ENCODE measurements at regions not wholly inside any gene's neighbourhood (a gene's known extent, or its start where the extent isn't known, plus 50 kb on each side); places are given as distances from the start of the nearest gene placed in this dataset.

DNA sequence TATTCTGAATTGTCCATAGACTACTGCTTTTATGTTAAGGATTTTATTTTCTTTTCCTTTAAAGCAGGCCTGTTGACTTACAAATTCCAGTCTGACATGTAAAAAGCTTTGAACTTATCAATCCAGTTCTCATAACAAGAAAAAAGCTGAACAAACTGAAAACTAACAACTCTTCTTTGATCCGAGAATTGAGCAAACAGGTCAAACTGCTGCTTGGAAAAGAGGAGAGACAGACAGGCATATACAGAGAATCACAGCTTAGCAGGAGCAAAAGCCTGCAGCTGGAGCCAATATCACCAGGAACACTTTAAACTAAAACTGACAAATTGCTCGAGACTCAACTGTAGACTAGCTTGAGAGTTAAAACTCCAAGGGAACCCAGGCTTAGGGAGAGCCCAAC, 85.8 kb downstream of the HINT1 start:
- Mint-ChIP-seq H3K9me3 (no peaks in the 10 kb centered on the region), H3K36me3 (ENCODE audit: low read depth) (no peaks in the 10 kb centered on the region), H3K4me1 (no peaks in the 10 kb centered on the region), H3K4me3 (no peak overlapping the region), H3K27me3 (ENCODE audit: insufficient read depth, low read depth, poor library complexity) (no peaks in the 10 kb centered on the region), H3K27ac (no peak overlapping the region)
- no peak overlapping the region for H2AFZ ChIP-seq
- no peaks in the 10 kb centered on the region for H4K20me1 ChIP-seq (replicated peaks; ENCODE audit: insufficient read depth)
- no peak overlapping the region for H3K27ac ChIP-seq (ENCODE audit: low read depth)
- H3K36me3 ChIP-seq (ENCODE audit: insufficient read depth), result no peaks in the 10 kb centered on the region
- ATAC-seq (no peak), DNase-seq (ENCODE audit: low spot score) (no peak)
- H3K4me3 ChIP-seq, result no peak overlapping the region
- no peaks in the 10 kb centered on the region for H3K4me1 ChIP-seq (ENCODE audit: insufficient read depth)
- TF ChIP-seq STAT1 (IDR thresholded peaks at IDR 0.05; ENCODE audit: unreplicated experiment), result no peak
- no peak for TF ChIP-seq JUNB (IDR thresholded peaks at IDR 0.05; ENCODE audit: unreplicated experiment)
- no peak for TF ChIP-seq ZNF331 (CRISPR knock-in tag; IDR thresholded peaks at IDR 0.05; ENCODE audit: low read depth)
- TF ChIP-seq, protein P1, sequence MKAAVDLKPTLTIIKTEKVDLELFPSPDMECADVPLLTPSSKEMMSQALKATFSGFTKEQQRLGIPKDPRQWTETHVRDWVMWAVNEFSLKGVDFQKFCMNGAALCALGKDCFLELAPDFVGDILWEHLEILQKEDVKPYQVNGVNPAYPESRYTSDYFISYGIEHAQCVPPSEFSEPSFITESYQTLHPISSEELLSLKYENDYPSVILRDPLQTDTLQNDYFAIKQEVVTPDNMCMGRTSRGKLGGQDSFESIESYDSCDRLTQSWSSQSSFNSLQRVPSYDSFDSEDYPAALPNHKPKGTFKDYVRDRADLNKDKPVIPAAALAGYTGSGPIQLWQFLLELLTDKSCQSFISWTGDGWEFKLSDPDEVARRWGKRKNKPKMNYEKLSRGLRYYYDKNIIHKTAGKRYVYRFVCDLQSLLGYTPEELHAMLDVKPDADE (IDR thresholded peaks at IDR 0.05), result no peak
- no peak for TF ChIP-seq EZH2 (IDR thresholded peaks at IDR 0.05; ENCODE audit: low read depth, unreplicated experiment)
- TF ChIP-seq CREB1 (CRISPR knock-in tag; IDR thresholded peaks at IDR 0.05; ENCODE audit: low read depth), result no peak
- TF ChIP-seq POLR2AphosphoS5 (IDR thresholded peaks at IDR 0.05; ENCODE audit: low read depth), result no peak
- no peak for TF ChIP-seq EZH2phosphoT487 (IDR thresholded peaks at IDR 0.05; ENCODE audit: unreplicated experiment)
- TF ChIP-seq, protein P2, sequence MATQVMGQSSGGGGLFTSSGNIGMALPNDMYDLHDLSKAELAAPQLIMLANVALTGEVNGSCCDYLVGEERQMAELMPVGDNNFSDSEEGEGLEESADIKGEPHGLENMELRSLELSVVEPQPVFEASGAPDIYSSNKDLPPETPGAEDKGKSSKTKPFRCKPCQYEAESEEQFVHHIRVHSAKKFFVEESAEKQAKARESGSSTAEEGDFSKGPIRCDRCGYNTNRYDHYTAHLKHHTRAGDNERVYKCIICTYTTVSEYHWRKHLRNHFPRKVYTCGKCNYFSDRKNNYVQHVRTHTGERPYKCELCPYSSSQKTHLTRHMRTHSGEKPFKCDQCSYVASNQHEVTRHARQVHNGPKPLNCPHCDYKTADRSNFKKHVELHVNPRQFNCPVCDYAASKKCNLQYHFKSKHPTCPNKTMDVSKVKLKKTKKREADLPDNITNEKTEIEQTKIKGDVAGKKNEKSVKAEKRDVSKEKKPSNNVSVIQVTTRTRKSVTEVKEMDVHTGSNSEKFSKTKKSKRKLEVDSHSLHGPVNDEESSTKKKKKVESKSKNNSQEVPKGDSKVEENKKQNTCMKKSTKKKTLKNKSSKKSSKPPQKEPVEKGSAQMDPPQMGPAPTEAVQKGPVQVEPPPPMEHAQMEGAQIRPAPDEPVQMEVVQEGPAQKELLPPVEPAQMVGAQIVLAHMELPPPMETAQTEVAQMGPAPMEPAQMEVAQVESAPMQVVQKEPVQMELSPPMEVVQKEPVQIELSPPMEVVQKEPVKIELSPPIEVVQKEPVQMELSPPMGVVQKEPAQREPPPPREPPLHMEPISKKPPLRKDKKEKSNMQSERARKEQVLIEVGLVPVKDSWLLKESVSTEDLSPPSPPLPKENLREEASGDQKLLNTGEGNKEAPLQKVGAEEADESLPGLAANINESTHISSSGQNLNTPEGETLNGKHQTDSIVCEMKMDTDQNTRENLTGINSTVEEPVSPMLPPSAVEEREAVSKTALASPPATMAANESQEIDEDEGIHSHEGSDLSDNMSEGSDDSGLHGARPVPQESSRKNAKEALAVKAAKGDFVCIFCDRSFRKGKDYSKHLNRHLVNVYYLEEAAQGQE (IDR thresholded peaks at IDR 0.05; ENCODE audit: unreplicated experiment), result no peak
- no peaks in the 10 kb centered on the region for H3F3A ChIP-seq (replicated peaks; ENCODE audit: low read depth)
- no peak overlapping the region for H3K4me2 ChIP-seq
- no peaks in the 10 kb centered on the region for H3K79me2 ChIP-seq (replicated peaks; ENCODE audit: insufficient read depth)
- H3K9me2 ChIP-seq (ENCODE audit: insufficient read depth), result no peaks in the 10 kb centered on the region; the same call in 1 of the 2 replicates
- H3K27me3 ChIP-seq (ENCODE audit: insufficient read depth), result no peaks in the 10 kb centered on the region

DNA sequence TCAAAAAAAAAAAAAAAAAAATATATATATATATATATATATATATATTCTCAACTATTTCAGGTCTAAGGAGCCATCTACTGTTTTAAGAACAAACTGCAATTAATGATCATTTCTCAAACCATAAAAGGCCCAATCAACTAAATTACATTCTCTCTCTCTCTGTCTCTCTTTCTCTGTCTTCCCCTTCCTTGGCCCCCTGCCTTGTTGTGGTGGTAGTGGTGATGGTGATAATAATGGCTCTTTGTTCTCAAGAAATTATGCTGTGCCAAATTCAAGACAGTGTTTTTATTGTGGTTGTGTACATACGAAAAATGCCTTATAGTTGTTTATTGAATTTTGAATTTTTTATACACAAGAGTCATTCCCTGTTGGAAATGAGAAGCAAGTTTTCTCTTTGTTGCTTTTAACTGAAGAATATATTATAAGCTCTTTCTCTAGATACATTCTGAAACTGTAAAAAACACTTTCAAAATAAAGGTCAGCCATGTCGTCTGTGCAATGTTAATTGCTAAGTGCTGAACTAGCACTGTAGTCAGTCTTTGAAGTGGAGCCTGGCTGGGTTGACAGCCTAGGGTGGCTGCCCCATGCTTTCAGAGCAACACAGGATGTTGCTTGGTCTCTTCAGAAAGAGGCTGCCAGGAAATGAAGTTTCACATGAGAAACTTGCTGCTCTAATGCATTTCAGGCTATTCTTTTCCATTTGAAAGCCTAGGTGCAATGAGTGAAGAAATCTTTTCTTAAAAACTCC, 96.0 kb downstream of the HINT1 start:
- H2AFZ ChIP-seq, result no peak overlapping the region
- no peak overlapping the region for H3K27ac ChIP-seq (ENCODE audit: low read depth)
- H3F3A ChIP-seq (replicated peaks; ENCODE audit: low read depth), result no peaks in the 10 kb centered on the region
- DNase-seq (ENCODE audit: low spot score) (no peak), ATAC-seq (no peak)
- no peak for TF ChIP-seq NANOG (IDR thresholded peaks at IDR 0.05; ENCODE audit: borderline replicate concordance)
- TF ChIP-seq, protein P3, sequence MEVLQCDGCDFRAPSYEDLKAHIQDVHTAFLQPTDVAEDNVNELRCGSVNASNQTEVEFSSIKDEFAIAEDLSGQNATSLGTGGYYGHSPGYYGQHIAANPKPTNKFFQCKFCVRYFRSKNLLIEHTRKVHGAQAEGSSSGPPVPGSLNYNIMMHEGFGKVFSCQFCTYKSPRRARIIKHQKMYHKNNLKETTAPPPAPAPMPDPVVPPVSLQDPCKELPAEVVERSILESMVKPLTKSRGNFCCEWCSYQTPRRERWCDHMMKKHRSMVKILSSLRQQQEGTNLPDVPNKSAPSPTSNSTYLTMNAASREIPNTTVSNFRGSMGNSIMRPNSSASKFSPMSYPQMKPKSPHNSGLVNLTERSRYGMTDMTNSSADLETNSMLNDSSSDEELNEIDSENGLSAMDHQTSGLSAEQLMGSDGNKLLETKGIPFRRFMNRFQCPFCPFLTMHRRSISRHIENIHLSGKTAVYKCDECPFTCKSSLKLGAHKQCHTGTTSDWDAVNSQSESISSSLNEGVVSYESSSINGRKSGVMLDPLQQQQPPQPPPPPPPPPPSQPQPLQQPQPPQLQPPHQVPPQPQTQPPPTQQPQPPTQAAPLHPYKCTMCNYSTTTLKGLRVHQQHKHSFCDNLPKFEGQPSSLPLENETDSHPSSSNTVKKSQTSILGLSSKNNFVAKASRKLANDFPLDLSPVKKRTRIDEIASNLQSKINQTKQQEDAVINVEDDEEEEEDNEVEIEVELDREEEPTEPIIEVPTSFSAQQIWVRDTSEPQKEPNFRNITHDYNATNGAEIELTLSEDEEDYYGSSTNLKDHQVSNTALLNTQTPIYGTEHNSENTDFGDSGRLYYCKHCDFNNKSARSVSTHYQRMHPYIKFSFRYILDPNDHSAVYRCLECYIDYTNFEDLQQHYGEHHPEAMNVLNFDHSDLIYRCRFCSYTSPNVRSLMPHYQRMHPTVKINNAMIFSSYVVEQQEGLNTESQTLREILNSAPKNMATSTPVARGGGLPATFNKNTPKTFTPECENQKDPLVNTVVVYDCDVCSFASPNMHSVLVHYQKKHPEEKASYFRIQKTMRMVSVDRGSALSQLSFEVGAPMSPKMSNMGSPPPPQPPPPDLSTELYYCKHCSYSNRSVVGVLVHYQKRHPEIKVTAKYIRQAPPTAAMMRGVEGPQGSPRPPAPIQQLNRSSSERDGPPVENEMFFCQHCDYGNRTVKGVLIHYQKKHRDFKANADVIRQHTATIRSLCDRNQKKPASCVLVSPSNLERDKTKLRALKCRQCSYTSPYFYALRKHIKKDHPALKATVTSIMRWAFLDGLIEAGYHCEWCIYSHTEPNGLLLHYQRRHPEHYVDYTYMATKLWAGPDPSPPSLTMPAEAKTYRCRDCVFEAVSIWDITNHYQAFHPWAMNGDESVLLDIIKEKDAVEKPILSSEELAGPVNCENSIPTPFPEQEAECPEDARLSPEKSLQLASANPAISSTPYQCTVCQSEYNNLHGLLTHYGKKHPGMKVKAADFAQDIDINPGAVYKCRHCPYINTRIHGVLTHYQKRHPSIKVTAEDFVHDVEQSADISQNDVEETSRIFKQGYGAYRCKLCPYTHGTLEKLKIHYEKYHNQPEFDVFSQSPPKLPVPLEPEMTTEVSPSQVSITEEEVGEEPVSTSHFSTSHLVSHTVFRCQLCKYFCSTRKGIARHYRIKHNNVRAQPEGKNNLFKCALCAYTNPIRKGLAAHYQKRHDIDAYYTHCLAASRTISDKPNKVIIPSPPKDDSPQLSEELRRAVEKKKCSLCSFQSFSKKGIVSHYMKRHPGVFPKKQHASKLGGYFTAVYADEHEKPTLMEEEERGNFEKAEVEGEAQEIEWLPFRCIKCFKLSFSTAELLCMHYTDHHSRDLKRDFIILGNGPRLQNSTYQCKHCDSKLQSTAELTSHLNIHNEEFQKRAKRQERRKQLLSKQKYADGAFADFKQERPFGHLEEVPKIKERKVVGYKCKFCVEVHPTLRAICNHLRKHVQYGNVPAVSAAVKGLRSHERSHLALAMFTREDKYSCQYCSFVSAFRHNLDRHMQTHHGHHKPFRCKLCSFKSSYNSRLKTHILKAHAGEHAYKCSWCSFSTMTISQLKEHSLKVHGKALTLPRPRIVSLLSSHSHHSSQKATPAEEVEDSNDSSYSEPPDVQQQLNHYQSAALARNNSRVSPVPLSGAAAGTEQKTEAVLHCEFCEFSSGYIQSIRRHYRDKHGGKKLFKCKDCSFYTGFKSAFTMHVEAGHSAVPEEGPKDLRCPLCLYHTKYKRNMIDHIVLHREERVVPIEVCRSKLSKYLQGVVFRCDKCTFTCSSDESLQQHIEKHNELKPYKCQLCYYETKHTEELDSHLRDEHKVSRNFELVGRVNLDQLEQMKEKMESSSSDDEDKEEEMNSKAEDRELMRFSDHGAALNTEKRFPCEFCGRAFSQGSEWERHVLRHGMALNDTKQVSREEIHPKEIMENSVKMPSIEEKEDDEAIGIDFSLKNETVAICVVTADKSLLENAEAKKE (CRISPR knock-in tag; IDR thresholded peaks at IDR 0.05), result no peak
- no peak for TF ChIP-seq ZNF114 (CRISPR knock-in tag; IDR thresholded peaks at IDR 0.05)
- no peaks in the 10 kb centered on the region for H3K27me3 Mint-ChIP-seq (ENCODE audit: insufficient read depth, low read depth, poor library complexity)
- H3K9me2 ChIP-seq (ENCODE audit: insufficient read depth), result peaks cover 9% of the 10 kb centered on the region; the same call in 1 of the 2 replicates
- no peak overlapping the region for H3K4me2 ChIP-seq
- H3K27me3 ChIP-seq (ENCODE audit: insufficient read depth), result no peaks in the 10 kb centered on the region
- H3K36me3 ChIP-seq (ENCODE audit: insufficient read depth), result no peaks in the 10 kb centered on the region
- H3K4me1 ChIP-seq (ENCODE audit: insufficient read depth), result no peaks in the 10 kb centered on the region
- no peaks in the 10 kb centered on the region for H4K20me1 ChIP-seq (replicated peaks; ENCODE audit: insufficient read depth)
- H3K4me3 Mint-ChIP-seq, result no peak overlapping the region
- no peaks in the 10 kb centered on the region for H3K79me2 ChIP-seq (replicated peaks; ENCODE audit: insufficient read depth)
- peaks cover 17% of the 10 kb centered on the region for H3K9me3 Mint-ChIP-seq
- peaks cover 7% of the 10 kb centered on the region; the same call in 2 of the 3 replicates for H3K36me3 Mint-ChIP-seq (ENCODE audit: low read depth)
- no peak overlapping the region for H3K4me3 ChIP-seq
- no peak overlapping the region for H3K27ac Mint-ChIP-seq
- no peaks in the 10 kb centered on the region for H3K4me1 Mint-ChIP-seq

Data from GM23338 (cell line).